Fibroblast of the conjunctiva (primary cell): ENCODE measurements at regions not wholly inside any gene's neighbourhood (a gene's known extent, or its start where the extent isn't known, plus 50 kb on each side); places are given as distances from the start of the nearest gene placed in this dataset.
"Not testable (repeated sequence)": the region's sequence is repeated elsewhere in the genome, so short reads cannot be mapped to it uniquely, and the experiment has no call there.

Experiments used
- DNase-seq: peaks from one replicate; pipeline ENCODE4 v3.0.0-alpha.2; 2010; ENCODE audit warnings: low read depth

DNA sequence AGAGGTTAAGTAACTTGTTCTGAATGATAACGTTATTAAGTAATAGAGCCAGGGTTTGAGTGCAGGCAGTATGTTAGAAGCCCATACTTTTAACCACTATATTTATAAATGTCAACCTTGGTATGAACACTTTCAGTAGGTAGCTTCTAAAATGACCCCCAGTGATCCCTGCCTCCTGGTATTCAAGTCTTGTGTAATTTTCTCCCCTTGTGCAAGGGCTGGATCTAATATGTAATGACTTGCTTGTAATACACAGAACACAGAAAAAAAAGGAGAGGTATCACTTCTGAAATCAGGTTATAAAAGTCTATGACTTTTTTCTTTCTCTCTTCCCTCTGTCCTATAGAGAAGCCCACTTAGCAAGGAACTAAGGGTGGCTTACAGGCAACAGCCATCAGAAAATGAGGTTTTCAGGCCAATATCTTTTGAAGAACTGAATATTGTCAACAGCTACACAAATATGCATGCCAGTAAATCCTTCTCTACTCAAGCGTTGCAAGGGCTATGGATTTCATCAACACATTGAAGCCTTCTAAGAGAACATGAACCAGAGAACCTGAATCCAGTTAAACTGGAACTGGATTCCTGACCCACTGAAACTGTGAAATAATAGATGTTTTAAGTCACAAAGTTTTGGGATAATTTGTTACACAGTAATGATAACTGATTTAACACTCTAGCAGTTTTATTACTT is 712.3 kb downstream of the METTL15 start:
- DNase-seq = no peak

- no peak for DNase-seq
Measured at GRCh38 chr11:28819741-28820140, 711.6 kb downstream of the METTL15 start.

- DNase-seq = no peak
Measured at GRCh38 chr11:28815110-28815509, 706.9 kb downstream of the METTL15 start.

- no peak for DNase-seq
Measured at GRCh38 chr11:28808771-28809170, 700.6 kb downstream of the METTL15 start.

GRCh38 chr11:28799316-28799715 is 691.1 kb downstream of the METTL15 start:
- no peak for DNase-seq

DNA sequence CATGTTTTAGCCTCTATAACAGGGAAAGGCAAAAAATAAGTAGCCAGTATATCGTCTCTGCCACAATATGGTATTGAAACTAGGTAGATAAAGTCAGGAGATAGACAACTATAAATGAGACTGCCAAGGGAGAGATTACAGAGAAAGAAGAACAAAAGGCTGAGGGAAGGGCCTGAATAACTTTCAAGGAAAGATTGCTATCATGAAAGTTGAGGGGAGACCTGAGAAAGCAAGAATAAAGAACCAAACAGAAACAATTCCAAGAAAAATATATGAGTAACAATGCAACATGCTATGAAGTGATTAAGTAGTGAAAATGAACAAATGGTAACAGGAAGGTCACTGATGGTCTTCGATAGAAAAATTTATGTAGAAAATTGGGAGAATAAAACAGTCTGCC is 690.1 kb downstream of the METTL15 start:
- DNase-seq = no peak

DNA sequence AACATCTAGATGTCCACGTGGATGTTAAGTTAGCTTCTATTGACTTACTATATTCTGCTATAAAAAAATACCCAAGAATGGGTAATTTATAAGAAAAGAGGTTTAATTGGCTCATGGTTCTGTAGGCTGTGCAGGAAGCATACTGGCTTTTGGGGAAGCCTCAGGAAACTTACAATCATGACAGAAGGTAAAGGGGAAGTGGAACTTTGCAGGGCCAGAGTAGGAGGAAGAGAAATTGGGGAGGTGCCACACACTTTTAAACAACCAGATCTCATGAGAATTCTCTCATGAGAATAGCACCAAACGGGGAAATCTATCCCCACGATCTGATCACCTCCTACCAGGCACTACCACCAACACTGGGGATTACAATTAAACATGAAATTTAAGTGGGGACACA is 689.3 kb downstream of the METTL15 start:
- no peak for DNase-seq

- no peak for DNase-seq
Measured at GRCh38 chr11:28794405-28794804, 686.2 kb downstream of the METTL15 start.

DNA sequence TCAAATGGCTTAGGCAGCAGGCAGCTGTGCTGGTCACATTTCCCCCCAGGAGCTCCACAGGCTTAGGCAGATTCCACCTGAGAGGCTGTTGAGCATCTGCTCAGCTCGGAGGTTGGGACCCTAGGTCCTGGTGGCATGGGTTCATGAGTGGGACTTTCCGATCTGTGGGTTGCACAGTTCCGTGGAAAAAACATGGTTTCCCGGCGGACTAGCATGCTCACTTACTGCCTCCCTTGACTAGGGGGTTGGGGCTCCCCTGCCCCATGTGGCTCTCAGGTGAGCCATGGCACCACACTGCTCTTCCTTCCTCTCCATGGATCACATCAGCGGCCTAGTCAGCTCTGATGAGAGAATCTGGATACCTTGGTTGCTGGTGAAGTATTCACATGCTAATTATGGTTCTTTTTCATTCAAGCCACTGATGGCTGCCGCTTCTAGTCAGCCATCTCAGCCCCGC is 685.1 kb downstream of the METTL15 start:
- DNase-seq = no peak

DNA sequence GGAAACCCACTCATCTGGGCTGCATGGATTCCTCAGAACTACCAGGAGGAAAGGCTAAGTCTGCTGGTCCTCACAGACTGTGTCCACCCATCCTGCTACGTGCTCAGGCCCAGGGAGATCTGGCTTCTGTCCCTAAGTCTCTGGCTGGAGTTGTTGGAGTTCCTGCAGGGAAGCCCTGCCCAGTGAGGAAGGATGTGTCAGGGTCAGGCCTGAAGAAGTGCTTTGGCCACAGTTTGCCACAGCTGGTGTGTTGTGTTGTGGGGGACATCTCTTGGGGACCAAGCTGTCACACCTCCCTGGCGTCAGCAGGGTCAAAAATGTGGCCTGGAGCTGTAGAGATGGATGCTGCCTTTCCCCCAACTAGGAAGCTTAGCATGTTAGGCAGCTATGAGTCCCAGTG is 684.7 kb downstream of the METTL15 start:
- DNase-seq = no peak

GRCh38 chr11:28787897-28788296 is 679.7 kb downstream of the METTL15 start:
- not testable (repeated sequence) for DNase-seq

- DNase-seq = no peak
Measured at GRCh38 chr11:28777126-28777525, 668.9 kb downstream of the METTL15 start.

- DNase-seq = no peak
Measured at GRCh38 chr11:28773606-28774005, 665.4 kb downstream of the METTL15 start.

GRCh38 chr11:28770806-28771205 is 662.6 kb downstream of the METTL15 start:
- DNase-seq = no peak

DNA sequence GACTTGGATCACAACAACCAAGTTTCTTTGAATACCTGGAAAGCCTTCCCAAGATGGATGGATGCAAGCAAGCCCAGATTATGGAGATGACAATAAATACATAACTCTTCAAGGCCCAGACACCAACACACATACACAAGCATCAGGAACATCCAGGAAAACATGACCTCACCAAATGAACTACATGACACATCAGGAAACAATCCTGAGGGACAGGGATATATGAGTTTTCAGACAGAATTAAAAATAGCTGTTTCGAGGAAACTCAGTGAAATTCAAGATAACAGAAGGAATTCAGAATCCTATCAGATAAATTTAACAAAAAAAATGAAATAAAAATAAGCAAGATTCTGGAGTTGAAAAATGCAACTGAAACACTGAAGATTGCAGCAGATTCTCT is 659.4 kb downstream of the METTL15 start:
- no peak for DNase-seq

DNA sequence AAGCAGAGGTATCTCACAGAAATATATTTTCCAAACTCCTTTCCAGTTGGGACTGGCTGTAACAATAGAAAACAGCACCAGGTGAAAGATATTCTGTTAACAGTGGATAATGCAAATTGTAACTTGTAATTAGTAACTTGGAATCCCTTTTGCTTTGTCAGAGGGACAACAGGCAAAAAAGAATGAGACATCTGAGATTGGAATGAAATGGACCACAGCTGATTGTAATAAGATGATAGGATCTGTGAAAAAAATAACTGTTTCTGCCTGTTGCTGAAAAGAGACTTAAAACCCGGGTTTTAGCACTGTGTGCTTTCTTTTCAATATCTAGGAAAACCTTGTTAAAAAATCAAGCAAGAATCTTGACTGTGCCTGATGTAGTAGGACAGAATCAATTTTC is 655.7 kb downstream of the METTL15 start:
- no peak for DNase-seq

DNA sequence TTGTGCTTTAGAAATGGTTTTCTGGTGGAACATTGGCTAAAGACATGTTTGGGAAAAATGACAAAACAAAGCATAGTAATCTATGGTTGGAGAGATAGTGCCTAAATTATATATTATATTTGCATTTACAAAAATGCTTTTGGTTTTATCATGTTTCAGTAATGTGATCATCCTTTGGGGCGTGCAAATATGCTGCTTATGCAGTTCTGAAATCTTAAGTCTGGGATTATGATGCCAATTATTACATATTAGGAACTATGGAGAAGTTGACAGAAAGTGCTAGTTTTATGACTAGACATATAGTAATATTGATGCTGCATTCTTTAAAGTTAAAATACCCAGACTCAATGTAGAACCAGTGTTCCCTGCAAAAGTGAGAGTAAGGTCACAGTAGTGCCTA is 655.0 kb downstream of the METTL15 start:
- DNase-seq = no peak

- no peak for DNase-seq
Measured at GRCh38 chr11:28760676-28761390, 652.6 kb downstream of the METTL15 start.

DNA sequence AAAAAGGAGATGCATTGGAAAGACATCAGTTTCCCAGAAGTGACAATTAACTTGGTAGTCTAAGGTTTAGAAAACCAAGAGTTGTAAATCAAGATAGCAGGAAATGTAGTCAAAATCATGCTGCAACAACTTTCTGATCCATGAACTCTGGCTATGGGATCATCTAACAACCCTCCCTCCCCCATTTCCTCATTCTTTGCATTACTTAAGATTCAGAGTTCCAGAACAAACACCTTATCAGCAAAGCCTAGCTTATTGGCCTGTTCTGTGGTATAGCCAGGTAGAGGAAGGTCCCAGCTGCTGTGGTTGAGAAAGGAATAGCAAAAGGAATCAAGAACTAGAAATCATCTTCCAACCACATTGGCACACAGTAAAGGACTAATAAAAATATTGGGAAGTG is 651.1 kb downstream of the METTL15 start:
- DNase-seq = no peak

DNA sequence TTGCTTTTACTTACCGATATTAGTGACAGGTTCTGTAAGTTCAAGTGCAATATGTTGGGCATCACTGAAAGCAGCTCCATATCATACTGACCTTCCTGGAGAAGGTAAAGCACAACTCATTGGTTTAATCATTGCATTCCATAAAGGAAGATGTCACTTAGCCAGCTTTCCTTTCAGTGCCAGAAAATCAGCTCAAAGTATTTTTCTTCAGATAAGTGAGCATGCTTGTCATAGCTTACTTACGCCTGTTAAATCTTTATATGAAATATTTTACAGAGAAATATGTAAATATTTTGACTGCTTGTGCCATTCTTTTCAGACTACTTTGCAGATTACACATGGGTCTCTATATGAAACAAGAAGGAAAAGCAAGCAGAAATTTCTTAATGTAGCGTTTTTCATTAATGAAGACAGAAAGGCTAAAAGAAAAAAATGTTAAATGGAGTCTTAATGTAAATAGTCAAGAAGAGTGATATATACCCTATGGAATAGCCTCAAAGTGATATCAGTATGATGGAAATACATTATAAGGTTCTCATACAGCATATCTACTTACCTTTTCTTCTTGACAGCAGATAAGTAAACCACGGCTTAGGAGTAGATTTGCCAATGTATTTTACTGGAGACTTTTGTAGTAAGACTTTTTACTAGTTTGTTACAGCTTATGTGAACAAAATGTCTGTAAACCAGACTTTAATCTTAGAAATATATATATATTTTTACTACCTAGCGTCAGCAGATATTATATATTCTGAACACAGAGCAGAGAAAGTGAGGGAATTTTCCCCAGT is 649.7 kb downstream of the METTL15 start:
- DNase-seq = no peak

DNA sequence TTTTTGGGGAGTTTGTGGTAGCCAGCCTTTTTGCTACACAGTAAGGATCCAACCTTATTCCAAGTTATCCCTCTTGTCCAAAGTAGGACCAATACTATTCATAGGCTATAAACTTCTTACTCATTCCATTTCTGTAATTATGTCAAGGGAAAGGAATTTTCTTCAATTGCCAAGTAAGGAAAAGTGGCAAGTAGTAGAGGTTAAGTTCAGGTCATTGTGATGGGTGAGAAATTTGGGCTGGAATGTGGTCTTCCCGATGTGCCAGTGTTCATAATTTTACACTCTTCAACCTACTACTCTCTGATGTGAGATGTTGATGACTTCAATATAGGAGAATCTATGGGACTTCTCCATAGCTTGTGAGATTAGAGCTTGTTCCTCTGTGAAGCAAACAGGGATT is 648.8 kb downstream of the METTL15 start:
- DNase-seq = no peak

DNA sequence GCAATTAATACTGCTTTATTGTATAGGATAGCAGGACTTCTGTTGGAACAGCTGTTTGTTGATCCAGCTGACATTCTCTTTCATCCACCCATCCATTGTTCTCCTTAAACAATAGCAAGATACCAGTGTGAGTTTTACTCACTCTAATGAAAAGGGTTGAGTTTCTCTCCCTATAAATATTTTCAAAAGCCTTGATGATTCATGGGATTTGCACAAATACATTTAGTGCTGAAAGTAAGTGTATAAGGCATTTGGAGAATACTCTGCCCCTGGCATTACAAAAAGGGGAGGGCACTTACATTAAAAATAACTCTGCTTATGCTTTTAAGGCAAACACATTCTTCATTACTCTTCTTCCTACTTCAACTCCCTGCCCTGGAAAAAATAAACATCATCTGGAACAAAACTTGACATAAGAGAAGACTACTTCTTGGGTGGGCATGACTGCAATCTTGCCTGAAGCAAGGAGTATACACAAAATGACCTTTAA is 634.9 kb downstream of the METTL15 start:
- DNase-seq = no peak
